ENCODE measurements at regions not wholly inside any gene's neighbourhood (a gene's known extent, or its start where the extent isn't known, plus 50 kb on each side); places are given as distances from the start of the nearest gene placed in this dataset.
"Not testable (repeated sequence)": the region's sequence is repeated elsewhere in the genome, so short reads cannot be mapped to it uniquely, and the experiment has no call there.

DNA sequence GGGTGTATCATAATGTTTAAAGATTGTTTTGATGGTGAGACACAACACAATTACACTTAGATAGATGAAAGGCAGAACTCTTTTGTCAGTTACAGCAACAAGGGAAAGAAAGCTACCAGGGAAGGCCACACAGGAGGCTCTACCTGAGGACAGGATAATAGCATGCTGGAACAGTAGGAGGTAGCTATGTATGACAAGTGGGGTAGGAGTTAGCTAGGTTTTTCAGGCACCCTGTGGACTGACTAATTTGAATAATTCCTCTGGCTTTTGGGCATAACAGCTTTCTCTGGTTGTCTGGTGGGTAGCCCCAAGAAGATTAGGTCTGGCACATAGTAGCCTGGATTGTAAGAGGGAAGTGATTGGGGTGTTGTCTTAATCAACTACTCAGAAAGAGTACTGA lies 475.4 kb upstream of the CHORDC1 start:
- Mint-ChIP-seq H3K4me1 (no peaks in the 10 kb centered on the region), H3K27ac (no peak overlapping the region), H3K36me3 (no peaks in the 10 kb centered on the region), H3K9me3 (peaks cover 2% of the 10 kb centered on the region), H3K27me3 (no peaks in the 10 kb centered on the region), H3K4me3 (no peak overlapping the region)

DNA sequence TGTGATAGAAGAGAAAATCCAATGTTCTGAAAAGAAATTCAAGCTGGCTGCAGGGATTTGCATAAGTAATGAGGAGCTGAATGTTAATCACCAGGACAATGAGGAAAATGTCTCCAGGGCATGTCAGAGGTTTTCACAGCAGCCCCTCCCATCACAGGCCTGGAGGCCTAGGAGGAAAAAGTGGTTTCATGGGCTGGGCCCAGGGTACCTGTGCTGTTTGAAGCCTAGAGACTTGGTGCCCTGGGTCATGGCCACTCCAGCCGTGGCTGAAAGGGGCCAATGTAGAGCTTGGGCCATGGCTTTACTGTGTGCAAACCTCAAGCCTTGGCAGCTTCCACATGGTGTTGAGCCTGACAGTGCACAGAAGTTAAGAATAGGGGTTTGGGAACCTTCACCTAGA lies 452.6 kb upstream of the CHORDC1 start:
- H3K27ac Mint-ChIP-seq, H3K9me3 Mint-ChIP-seq, H3K4me1 Mint-ChIP-seq, H3K27me3 Mint-ChIP-seq, H3K4me3 Mint-ChIP-seq, H3K36me3 Mint-ChIP-seq: not testable (repeated sequence)

DNA sequence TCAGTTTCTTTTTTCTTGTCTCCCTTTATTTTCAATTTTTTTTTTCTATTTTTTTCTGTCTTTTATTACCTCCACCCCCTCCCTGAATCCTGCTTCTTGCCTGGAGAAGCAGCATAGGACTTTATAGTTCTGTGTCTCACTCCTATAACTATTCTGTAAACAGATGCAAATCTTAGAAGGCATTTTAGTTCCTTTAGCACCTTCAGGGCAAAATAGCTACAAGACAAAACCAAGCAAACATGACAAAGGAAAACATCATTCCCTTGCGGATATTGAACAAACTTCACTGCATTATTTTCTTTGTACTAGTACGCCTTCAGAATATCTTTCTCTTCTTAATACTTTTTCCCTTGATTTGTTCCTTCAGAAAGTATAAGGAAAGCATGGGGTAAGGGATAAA lies 446.2 kb upstream of the CHORDC1 start:
- no peaks in the 10 kb centered on the region for H3K9me3 Mint-ChIP-seq
- H3K27ac Mint-ChIP-seq = no peak overlapping the region
- H3K4me3 Mint-ChIP-seq = no peak overlapping the region
- no peaks in the 10 kb centered on the region for H3K27me3 Mint-ChIP-seq
- H3K4me1 Mint-ChIP-seq = no peaks in the 10 kb centered on the region
- H3K36me3 Mint-ChIP-seq = no peaks in the 10 kb centered on the region

DNA sequence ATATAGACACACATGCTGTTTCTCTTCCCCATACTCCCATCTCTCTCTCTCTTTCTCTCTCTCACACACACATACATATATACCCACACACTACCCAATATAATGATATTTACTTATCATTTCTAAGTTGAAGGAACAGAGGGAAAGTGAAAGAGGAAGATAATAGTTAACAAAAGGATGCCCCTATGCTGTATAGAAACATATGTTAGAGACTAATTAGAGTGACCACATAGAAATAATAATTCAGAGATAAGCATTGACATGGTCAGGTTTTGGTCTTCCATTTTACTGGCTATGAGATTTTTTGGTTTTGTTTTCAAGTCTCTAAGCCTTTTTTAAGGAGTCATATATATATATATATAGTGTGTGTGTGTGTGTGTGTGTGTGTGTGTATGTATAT lies 445.7 kb upstream of the CHORDC1 start:
- H3K4me3 Mint-ChIP-seq = no peak overlapping the region
- no peaks in the 10 kb centered on the region for H3K27me3 Mint-ChIP-seq
- H3K9me3 Mint-ChIP-seq = no peaks in the 10 kb centered on the region
- H3K4me1 Mint-ChIP-seq = no peaks in the 10 kb centered on the region
- H3K27ac Mint-ChIP-seq = no peak overlapping the region
- H3K36me3 Mint-ChIP-seq = no peaks in the 10 kb centered on the region

DNA sequence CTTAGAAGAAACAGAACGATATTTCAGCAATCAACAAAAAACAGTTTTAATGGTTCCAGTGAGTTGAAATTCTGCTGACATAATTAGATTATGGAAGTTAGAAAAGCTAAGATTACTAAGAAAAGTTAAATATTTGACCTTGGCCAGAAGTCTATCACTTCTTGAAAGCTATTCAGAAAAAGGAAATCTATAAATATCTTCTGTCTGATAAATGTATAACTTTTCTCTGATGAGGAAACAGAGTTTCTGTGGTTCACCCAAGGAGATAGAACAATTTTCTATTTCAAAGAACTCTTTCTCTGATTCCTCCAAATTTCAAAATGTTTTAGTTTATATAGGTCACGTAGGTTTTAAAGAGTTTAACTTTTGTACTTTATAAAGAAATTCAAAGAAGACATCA lies 438.4 kb upstream of the CHORDC1 start:
- Mint-ChIP-seq H3K9me3 (peaks cover 4% of the 10 kb centered on the region), H3K4me3 (no peak overlapping the region), H3K27me3 (no peaks in the 10 kb centered on the region), H3K27ac (no peak overlapping the region), H3K36me3 (no peaks in the 10 kb centered on the region), H3K4me1 (no peaks in the 10 kb centered on the region)

DNA sequence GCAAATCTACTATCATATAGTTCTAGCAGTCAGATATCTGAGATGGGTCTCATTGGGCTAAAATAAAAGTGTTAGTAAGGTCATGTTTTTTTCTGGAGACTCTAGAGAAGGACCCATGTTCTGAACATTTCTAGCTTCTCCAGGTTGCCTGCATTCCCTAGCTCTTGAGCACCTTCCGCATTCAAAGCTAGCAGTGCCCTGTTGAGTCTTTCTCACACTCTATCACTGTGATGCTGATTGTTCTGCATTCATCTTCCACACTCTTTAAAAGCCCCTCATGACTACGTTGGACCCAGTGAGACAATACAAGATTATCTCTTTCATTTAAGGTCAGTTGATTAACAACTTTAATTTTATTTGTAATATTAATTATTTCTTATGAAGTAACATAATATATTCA lies 433.3 kb upstream of the CHORDC1 start:
- no peaks in the 10 kb centered on the region for H3K27me3 Mint-ChIP-seq
- H3K4me3 Mint-ChIP-seq = no peak overlapping the region
- H3K36me3 Mint-ChIP-seq = no peaks in the 10 kb centered on the region
- no peaks in the 10 kb centered on the region for H3K4me1 Mint-ChIP-seq
- peaks cover 4% of the 10 kb centered on the region for H3K9me3 Mint-ChIP-seq
- no peak overlapping the region for H3K27ac Mint-ChIP-seq

DNA sequence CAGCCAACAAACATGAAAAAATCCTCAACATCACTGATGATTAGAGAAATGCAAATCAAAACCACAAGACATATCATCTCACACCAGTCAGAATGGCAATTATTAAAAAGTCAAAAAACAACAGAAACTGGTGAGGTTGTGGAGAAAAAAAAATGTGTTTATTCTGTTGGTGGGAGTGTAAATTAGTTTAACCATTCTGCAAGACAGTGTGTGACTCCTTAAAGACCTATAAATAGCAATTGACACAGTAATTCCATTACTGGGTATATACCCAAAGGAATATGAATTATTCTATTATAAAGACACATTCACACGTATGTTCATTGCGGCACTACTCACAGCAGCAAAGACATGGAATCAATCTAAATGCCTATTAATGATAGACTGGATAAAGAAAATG lies 427.3 kb upstream of the CHORDC1 start:
- Mint-ChIP-seq H3K27ac (no peak overlapping the region), H3K27me3 (no peaks in the 10 kb centered on the region), H3K9me3 (no peaks in the 10 kb centered on the region), H3K36me3 (no peaks in the 10 kb centered on the region), H3K4me1 (no peaks in the 10 kb centered on the region), H3K4me3 (no peak overlapping the region)

DNA sequence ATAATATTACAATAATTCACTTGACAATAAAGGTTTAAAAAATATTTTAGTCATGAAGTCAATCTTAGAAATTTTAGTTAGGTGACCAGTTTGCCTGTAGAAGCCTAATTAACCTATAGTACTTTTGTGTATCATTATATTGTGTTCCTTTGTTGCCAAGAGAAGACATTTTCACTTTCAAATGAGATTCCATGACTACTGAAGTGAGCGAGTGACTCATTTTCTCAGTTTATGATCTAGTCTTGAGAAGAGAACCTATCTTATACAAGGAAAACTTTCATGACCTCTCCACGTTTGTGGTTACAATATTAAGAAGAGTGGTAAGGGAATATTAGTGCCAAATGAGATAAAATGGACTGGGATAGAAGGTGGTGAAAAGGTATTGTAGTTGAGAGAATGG lies 423.9 kb upstream of the CHORDC1 start:
- H3K36me3 Mint-ChIP-seq = no peaks in the 10 kb centered on the region
- no peaks in the 10 kb centered on the region for H3K4me1 Mint-ChIP-seq
- no peaks in the 10 kb centered on the region for H3K27me3 Mint-ChIP-seq
- no peak overlapping the region for H3K4me3 Mint-ChIP-seq
- peaks cover 4% of the 10 kb centered on the region for H3K9me3 Mint-ChIP-seq
- H3K27ac Mint-ChIP-seq = no peak overlapping the region

DNA sequence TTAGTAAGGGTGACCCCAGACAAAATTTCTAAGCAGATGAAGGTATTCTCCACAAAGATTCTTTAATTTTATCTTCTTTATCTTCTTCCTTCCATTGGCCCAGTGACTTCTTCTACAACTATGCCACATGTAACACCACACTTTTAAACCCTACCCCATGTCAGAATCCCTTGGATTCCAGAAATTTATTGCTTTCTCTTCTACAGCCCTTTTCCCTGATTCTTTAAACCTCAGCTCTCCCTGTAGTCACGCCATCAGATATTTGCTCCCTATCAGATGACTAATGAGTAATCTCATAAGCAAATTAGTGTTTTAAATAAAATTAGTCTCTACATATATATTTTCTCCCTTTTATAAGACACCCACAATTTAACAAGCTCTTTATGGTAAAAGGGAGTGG lies 423.4 kb upstream of the CHORDC1 start:
- Mint-ChIP-seq H3K36me3 (no peaks in the 10 kb centered on the region), H3K4me1 (no peaks in the 10 kb centered on the region), H3K27ac (no peak overlapping the region), H3K4me3 (no peak overlapping the region), H3K9me3 (peaks cover 4% of the 10 kb centered on the region), H3K27me3 (no peaks in the 10 kb centered on the region)

DNA sequence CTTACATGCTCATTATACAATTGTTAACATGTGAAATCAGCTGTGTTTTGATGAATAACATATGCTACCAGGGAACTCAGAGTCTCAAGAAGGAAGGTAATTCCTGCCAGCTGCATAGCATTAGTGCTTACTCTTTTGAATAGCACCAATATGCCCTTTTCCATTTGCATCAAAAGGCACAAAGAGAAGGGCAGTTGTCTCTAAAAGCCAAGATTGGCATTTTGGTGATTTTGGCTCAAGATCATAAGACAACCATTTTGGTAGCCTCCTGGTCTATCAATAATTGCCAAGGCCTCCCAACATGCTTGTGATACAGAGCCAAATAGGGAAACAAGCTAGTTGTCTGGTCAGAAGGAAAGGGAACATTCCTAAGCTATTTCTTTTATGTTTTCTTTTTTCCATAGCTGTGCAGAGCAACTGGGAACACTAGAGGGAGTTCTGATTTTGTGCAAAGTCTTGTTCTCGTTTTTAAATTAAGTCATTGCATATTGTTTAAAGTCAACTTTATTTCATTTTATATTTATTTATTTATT lies 416.7 kb upstream of the CHORDC1 start:
- H3K27me3 Mint-ChIP-seq = no peaks in the 10 kb centered on the region
- no peaks in the 10 kb centered on the region for H3K4me1 Mint-ChIP-seq
- no peak overlapping the region for H3K4me3 Mint-ChIP-seq
- H3K9me3 Mint-ChIP-seq = peaks cover 4% of the 10 kb centered on the region
- no peaks in the 10 kb centered on the region for H3K36me3 Mint-ChIP-seq
- no peak overlapping the region for H3K27ac Mint-ChIP-seq

DNA sequence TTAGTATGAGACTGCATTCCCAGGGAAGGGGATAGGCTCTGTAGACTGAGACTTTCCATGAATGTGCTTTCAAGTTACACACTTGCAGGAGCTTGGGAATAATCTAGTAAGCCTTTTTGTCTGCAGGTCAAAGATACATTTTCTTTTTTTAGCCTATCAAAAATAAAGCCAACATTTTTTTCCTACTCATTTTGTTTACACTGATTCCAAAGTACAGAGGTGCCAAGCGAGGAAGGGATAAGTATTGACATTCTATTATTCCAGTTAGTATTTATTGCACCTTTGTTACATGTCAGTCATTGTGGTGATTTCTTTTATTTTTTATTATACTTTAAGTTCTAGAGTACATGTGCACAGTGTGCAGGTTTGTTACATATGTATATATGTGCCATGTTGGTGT lies 413.0 kb upstream of the CHORDC1 start:
- Mint-ChIP-seq H3K4me1 (no peaks in the 10 kb centered on the region), H3K9me3 (peaks cover 4% of the 10 kb centered on the region)

DNA sequence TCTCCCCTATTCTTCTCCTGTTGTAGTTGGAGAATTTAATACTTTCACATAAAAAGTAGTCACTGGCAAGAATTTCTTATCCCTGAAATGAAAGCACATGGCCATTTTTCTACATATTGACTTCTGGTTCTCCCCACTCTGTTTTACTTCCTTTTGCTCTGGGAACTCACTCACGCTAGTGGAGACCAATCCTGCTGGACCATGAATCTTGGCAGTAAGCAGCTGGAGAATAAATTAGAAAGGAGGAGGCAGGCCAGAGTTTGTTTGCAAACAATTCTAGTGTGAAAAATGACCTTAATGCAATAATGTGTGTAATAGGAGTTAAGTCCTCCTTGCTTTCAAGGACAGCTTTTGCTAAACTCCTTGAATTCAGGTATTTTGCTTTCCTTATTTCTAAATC lies 412.3 kb upstream of the CHORDC1 start:
- Mint-ChIP-seq H3K27ac (no peak overlapping the region), H3K4me1 (no peaks in the 10 kb centered on the region), H3K36me3 (no peaks in the 10 kb centered on the region), H3K4me3 (no peak overlapping the region), H3K9me3 (peaks cover 4% of the 10 kb centered on the region), H3K27me3 (no peaks in the 10 kb centered on the region)

More for the DNA sequence above, 413.0 kb upstream of the CHORDC1 start:
- Mint-ChIP-seq H3K27ac (no peak overlapping the region), H3K27me3 (no peaks in the 10 kb centered on the region), H3K36me3 (no peaks in the 10 kb centered on the region), H3K4me3 (no peak overlapping the region)

DNA sequence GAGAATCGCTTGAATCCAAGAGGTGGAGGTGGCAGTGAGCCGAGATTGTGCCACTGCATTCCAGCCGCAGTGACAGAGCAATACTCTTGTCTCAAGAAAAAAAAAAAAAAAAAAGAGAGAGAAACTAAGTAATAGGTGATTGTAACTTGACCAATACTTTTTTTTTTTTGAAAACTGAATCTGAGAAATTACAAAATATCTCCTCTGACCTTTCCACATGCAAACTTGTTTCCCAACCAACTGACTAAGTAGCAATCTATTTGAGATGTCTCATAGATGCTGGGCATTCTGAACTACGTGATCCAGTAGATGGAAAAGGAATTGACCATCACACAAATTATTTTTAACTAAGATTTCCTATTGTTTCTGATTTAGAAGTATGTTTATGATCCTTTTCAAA lies 407.3 kb upstream of the CHORDC1 start:
- Mint-ChIP-seq H3K27ac (no peak overlapping the region), H3K4me3 (no peak overlapping the region), H3K27me3 (no peaks in the 10 kb centered on the region), H3K4me1 (no peaks in the 10 kb centered on the region), H3K9me3 (no peaks in the 10 kb centered on the region), H3K36me3 (no peaks in the 10 kb centered on the region)

DNA sequence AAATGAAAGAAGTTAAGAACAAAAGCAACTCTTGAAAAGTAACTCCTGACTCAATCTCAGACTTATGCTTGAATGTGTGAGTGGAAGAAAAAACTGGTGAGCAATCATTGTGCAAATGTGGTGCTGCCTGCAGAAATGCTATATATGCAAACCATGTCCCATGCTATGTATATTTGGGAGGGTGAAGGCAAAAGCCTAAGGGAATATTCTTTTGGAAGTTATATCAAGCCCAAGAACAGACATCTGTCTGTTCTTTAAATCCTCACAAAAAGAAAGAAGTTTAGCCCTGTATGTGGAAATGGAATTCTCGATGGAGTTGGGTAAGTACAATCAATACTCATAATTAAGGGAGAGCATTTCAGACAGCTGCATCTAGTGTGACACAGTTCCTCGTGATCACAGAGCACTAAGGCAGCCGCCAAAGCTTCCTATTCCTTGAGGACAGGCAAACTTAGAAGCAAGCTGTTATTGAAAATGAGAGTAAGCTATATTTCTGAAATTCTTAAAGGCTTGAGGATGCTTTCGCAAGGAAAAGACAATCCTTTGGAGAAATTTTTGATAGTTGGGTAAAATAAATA lies 406.5 kb upstream of the CHORDC1 start:
- no peak overlapping the region for H3K4me3 Mint-ChIP-seq

DNA sequence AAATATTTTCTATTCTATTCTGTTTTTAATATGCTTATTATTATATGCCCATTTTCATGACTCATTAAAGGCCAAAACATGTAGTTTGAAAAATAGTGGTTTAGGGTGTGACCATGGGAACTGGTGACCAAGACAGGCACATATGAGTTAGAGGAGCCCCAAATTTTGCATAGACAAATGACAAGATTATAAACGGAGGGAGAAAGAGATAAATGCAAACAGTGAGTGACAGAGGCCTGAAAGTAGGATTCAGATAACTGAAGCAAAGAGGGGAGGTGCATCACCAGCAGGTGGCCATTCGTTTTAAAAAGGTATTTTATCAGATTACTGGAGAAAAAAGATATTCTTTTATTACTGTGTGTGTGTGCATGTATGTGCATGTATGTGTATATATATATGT lies 391.5 kb upstream of the CHORDC1 start:
- H3K9me3 Mint-ChIP-seq = no peaks in the 10 kb centered on the region
- H3K27ac Mint-ChIP-seq = no peak overlapping the region
- H3K4me3 Mint-ChIP-seq = no peak overlapping the region
- no peaks in the 10 kb centered on the region for H3K27me3 Mint-ChIP-seq
- H3K36me3 Mint-ChIP-seq = no peaks in the 10 kb centered on the region
- no peaks in the 10 kb centered on the region for H3K4me1 Mint-ChIP-seq

More for the DNA sequence above, 406.5 kb upstream of the CHORDC1 start:
- Mint-ChIP-seq H3K27ac (no peak overlapping the region), H3K36me3 (no peaks in the 10 kb centered on the region), H3K4me1 (no peaks in the 10 kb centered on the region), H3K27me3 (no peaks in the 10 kb centered on the region), H3K9me3 (no peaks in the 10 kb centered on the region)

DNA sequence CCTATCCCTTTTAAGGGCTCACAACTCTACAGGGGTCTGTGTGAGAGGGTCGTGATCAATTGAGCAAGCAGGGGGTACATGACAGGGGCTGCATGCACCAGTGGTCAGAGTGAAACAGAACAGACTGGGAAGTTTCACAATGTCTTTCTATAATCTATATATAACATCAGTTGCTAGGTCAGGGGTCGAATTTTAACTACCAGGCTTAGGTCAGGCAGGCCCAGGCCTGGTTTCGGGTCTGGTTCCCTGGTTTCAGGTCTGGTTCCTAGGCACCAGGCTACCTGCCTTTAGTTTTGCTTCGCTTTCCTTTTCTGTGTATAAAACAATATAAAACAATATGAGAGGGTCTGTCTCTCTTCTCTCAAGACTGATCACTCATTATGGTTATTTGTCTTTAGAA lies 390.2 kb upstream of the CHORDC1 start:
- H3K4me1 Mint-ChIP-seq, H3K4me3 Mint-ChIP-seq, H3K27ac Mint-ChIP-seq, H3K36me3 Mint-ChIP-seq, H3K27me3 Mint-ChIP-seq, H3K9me3 Mint-ChIP-seq: not testable (repeated sequence)

DNA sequence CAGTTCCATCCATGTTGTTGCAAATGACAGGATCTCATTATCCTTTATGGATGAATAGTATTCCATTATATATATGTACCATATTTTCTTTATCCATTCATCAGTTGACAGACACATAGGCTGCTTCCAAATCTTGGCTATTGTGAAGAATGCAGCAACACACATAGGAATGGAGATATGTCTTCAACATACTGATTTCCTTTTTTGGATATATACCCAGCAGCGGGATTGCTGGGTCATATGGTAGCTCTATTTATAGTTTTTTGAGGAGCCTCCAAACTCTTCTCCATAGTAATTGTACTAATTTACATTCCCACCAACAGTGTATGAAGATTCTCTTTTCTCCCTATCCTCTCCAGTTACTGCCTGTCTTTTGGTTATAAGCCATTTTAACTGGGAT lies 383.9 kb upstream of the CHORDC1 start:
- Mint-ChIP-seq H3K4me1 (no peaks in the 10 kb centered on the region), H3K36me3 (no peaks in the 10 kb centered on the region), H3K27ac (no peak overlapping the region), H3K4me3 (no peak overlapping the region), H3K9me3 (no peaks in the 10 kb centered on the region), H3K27me3 (no peaks in the 10 kb centered on the region)
